Panc1 (cell line): ENCODE measurements at regions not wholly inside any gene's neighbourhood (a gene's known extent, or its start where the extent isn't known, plus 50 kb on each side); places are given as distances from the start of the nearest gene placed in this dataset.

ENCODE experiments used
- CTCF ChIP-seq: fragments of 450-650 bp; IDR thresholded peaks from 2 replicates; pipeline ENCODE4 v1.5.1; 2017; ENCODE audit warnings: mild to moderate bottlenecking
- POLR2AphosphoS5 ChIP-seq: IDR thresholded peaks from 2 replicates; pipeline ENCODE4 v1.6.1; 2012; ENCODE audit warnings: mild to moderate bottlenecking, low read depth, low read length, moderate library complexity
- SIN3A ChIP-seq: IDR thresholded peaks from 2 replicates; pipeline ENCODE4 v1.6.1; 2012; ENCODE audit warnings: low read depth, mild to moderate bottlenecking, low read length, moderate library complexity, borderline replicate concordance; ENCODE audit not compliant: insufficient read depth
- TCF7L2 ChIP-seq: IDR thresholded peaks from 2 replicates; pipeline ENCODE4 v1.6.1; 2011; ENCODE audit warnings: mild to moderate bottlenecking, low read depth, low read length, inconsistent platforms

- TF ChIP-seq CTCF (no peak), POLR2AphosphoS5 (no peak), TCF7L2 (no peak), SIN3A (no peak)
Measured at GRCh38 chr11:98365941-98366340, 654.8 kb upstream of the CNTN5 start.
